HTR-8/SVneo (cell line): ENCODE measurements at regions not wholly inside any gene's neighbourhood (a gene's known extent, or its start where the extent isn't known, plus 50 kb on each side); places are given as distances from the start of the nearest gene placed in this dataset.
"Not testable (repeated sequence)": the region's sequence is repeated elsewhere in the genome, so short reads cannot be mapped to it uniquely, and the experiment has no call there.

Experiments used
- DNase-seq: peaks from one replicate; pipeline ENCODE4 v3.0.0; 2011; ENCODE audit warnings: low spot score, mixed read lengths; ENCODE audit not compliant: insufficient read length
- FAIRE-seq: peaks from 2 replicates; lab custom pipeline; 2011; peaks lifted over from hg19 to GRCh38; lab: Jason Lieb, UNC

DNA sequence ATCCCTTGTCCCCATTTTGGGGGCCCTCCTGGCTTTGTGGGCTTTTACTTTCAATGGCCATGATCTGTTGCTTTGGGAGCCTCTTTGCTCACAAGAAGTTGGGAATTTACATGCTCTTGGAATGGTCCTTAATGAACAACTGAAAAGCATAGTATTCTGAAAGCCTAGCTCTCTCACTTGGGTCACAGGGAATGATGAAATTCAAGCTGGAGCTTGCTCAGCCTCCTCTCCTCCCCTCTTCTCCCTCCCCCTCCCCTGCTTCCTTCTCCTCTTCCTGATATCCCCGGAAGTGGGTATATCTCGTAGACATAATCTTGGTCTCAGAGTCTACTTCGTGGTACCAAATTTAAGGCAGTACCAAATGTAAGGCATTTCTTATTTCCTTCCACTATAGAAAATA is 400.6 kb upstream of the NR3C2 start:
- DNase-seq (no peak), FAIRE-seq (no peak)

DNA sequence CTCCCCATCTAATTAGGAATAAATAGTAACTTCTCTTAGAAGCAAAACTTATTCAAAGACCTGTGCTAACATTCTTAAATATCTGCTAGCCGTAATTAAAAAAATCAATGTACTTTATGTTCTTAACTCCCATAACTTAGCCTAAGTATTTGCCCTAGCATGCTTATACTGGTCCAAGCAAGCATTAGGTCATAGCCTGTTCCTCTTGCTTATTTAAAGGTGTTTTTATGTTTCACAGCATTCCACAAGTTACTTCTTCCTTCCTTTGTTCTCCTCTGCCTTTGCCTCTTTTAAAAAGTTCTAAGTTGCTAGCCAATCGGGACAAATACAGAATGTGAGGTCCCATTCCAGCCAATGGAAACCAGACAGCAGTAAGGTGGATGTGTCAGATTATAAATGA is 395.4 kb upstream of the NR3C2 start:
- not testable (repeated sequence) for DNase-seq, FAIRE-seq

DNA sequence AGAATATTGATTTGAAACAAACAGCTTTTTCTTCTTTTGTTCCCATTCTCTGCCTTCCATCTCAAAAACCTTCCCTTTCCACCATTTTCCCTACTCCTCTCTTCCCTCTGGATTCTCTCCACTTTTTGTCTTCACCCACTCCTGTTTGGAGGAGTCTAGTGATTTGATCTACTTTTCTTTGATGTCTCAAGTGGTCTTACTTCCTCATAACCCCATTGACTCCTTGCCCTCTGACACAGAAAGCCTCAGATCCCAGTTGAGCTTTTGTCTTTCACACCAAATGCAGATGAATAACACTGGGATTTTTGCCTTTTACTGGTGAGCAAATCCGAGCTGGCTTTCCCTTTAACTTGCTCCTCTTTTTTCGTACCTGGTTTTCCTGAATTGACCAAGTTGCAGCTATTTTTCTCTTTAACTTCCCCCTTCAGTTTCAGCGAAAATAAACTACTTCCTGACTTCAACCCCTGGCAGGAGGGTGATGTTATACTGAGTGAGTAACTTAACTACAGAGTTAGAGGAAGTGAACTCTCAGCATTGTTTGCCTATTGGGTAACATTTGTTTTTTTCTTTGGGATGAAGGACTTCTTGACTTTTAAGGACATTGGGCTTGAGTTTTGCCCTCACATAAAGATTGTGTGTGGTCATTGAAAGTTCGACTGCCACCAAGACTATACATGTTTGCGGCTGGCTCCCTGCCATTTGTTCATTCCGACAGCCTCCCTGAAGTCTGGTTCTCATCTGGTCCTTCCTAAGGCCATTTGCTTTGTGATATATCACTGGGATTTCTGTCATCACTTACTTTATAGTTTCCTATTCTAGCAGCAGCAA is 392.8 kb upstream of the NR3C2 start:
- DNase-seq (peak; percentile 17), FAIRE-seq (no peak)

DNA sequence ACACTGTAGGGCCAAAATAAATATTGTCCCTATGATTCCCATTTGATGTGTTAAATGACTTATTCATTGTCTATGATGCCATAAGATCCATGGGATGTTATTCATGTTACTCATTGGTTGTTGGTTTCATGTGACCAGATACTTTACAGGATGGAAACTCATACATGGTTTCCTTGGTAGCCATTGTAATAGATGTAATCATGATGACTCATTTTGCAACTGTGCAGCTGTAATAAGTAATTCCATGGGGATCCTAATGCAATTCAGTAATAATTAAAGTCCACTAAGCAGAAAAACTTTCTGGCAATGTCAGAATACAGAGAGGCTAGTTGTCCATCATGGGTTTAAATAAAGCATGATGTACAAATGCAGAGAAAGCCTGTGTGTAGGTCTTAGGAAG is 389.7 kb upstream of the NR3C2 start:
- DNase-seq = peak; percentile 48

DNA sequence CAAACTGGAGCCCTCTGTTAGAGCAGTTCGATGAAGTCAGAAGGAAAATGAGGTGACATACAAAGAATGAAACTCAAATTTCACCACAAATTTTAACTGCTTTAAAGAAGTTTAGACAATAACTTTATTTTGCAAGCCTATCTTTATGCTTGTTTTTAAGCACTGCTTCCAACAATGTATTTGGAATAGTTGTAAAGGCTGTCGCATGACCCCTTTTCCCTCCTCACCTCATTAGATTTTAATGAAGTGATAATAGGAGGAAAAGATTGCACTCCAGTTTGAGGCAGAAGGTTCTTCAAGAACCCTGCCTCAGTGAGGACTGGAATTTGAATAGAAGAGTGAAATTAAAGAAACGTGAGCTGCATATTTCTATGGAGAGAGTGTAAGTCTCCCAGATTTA is 386.1 kb upstream of the NR3C2 start:
- FAIRE-seq = no peak
- DNase-seq = no peak

More for the DNA sequence above, 389.7 kb upstream of the NR3C2 start:
- no peak for FAIRE-seq

DNA sequence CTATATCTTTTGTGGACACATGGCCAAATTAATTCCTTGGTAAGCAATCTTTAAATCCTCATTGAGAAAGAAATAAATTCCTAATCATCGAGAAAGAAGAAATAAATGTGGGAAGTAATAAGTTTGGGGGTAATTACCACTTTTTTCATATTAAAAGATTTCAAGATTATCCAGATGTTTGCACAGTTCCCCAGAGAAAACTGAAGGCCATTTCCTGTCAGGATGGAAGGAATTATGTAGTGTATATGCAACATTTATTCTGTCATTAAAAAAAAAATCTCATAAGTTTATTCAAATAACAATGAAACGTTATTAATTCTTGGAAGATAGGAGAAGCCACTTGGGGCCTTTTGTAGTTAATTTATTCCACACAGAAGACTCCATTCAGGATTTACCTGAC is 385.6 kb upstream of the NR3C2 start:
- DNase-seq = no peak
- FAIRE-seq = no peak

DNA sequence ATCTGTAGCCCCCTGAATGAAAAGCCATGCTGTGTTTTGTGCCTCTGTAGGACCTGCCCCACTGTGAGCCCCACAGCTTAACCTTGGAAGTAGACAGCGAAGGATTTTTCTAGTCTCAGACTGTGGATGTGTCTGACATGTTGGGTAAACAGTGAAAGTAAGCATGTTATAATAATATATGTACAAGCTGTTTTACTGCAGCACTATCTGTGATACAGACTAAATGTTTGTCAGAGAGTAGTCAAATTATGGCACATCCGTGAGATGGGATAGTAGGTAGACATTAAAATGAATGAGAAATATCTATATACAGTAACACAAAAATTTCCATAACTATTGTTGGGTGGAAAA is 381.2 kb upstream of the NR3C2 start:
- DNase-seq = no peak
- FAIRE-seq = no peak

DNA sequence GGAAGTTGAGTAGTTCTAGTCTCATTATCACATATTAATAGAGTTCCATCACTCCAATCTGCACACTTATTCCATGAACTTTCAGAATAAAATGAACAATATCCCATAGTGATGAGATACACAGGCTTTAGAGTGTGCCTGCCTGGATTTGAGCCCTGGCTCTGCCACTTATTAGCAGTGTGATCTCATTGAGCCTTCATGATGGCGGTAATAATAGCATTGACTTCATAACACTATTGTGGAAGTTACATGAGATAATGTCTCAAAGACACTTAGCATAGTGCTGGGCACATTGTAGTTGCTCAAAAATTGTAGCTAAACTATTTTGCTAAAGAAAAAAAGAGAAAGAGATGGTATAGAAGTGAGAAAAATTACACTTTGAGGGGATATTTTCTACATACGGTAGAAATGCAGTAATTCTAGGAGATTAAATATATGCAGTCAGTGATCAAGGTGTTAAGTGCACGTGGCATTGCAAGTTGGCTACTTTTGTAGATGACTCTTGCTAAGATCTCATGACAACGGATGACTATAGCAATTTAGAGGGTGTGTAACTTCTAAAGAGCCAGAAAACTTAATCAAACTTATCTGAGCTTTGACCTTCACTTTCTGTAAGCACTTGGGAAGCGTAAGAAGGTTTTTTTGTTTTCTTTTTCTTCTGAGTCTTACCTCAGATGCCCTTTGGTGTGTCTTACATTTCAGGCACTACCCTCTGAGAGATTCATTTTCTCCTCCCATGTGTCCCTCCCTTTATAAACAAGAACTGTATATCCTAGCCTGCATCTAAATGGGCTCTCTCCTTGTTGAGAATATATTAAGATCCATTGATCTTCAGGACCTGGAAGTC is 380.6 kb upstream of the NR3C2 start:
- no peak for DNase-seq
- no peak for FAIRE-seq

DNA sequence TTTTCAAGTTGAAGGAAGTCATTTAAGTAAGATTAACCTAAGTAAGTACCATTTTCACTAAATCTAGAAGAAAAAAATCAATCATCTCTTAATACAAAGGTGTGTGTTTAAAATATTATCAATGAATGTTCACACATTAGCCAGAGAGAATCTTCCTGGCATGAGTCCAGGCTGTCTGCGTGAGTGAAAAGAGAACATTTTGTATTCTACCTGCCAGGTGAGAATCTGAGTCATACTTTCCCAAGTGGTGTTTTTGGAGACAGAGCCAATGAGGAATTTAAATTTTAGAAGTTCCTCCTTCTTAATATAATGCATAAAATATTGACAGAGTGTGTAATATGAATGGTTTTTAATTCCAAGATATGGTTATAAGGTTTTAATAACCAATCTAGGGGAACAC is 371.8 kb upstream of the NR3C2 start:
- DNase-seq (no peak), FAIRE-seq (no peak)

DNA sequence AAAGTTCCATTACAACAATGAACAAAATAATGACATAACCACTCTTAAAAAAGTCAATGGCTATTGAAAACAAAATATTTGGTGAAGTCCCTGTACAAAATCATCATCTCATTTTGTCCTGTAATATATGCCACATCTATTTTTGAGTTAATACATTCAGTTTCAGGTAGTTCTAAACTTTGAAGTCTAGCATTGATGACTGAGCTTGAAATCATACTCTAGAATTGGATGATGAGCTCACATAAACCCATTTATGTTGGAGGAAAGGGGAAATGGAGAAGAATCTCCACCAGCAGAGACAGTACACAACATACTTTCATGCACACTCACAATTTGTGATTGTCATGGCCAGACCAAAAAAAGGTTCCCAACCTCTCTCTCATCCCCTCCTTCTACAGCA is 371.1 kb upstream of the NR3C2 start:
- DNase-seq = no peak
- no peak for FAIRE-seq

DNA sequence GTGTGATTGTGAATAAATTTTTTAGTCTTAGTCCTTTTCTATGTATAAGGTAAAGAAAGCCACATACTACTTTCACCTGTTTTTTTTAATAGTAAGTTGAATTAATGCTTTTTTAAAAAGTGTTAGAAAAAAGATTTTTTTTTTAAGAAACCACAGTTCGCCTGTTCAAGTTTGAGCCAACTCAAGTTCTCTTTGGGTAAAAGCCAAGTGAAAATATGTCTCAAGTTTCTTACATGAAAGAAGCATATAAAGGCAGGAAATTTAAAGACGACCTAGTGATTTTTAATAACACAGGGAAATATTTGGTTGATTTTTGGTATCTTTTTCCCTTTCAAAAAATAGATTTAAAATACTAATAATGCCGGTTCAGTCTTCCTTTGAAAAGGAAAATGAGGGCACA is 369.9 kb upstream of the NR3C2 start:
- DNase-seq = no peak
- no peak for FAIRE-seq

DNA sequence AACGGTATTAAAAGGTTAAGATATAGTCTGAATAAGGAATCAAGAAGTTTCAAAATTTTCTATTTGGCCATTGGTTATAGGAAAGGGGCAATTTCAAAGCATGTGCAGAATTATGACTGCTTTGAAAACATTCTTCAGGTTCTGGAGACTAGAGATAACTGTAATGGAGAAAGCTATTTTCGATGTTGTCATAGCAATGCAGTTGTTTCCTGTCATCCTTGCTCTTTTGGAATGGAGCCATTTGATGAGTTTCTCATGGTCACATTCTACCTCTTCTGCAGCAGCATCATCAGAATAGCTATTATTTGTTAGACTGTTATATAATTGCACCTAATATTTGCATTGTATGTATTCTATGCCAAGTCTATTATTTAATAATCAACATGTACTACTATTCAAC is 368.2 kb upstream of the NR3C2 start:
- DNase-seq = no peak
- FAIRE-seq = no peak

DNA sequence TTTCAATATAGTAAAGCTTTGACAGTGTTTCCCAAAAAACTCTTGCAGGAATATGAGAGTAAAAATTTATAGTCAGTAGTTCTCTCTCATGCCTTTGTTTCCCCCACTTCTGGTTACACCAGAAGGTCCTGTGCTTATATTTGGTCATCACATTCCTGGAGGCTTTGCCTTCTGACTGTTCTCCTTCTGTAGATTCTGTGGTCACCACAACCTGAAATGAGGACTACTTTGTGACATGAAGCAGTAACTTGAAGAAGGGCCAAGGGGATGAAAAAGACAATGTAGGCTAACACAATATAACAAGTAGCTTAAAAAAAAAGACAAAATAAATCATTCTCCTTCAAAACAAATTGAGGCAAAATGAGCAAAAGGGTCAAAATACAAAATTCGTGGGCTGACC is 366.2 kb upstream of the NR3C2 start:
- no peak for DNase-seq
- FAIRE-seq = no peak

DNA sequence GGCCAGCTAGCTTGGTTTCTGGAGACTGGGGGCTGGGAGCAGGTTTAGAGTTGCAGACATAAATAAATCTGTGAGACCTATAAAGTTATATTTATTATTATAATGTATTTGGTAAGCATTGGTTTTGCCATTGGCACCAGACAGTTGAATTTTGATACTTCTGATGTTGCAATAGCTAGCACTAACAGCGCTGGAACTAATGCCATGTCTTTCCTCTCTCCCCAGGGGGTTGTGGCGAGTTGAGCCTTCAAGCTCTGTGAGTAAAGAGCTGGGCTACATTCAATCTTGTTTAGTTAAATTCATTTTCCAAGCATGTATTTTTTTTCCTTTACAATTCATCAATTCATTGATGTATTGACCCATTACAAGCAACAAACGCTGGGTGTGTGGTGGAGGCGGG is 358.7 kb upstream of the NR3C2 start:
- FAIRE-seq (no peak), DNase-seq (no peak)

DNA sequence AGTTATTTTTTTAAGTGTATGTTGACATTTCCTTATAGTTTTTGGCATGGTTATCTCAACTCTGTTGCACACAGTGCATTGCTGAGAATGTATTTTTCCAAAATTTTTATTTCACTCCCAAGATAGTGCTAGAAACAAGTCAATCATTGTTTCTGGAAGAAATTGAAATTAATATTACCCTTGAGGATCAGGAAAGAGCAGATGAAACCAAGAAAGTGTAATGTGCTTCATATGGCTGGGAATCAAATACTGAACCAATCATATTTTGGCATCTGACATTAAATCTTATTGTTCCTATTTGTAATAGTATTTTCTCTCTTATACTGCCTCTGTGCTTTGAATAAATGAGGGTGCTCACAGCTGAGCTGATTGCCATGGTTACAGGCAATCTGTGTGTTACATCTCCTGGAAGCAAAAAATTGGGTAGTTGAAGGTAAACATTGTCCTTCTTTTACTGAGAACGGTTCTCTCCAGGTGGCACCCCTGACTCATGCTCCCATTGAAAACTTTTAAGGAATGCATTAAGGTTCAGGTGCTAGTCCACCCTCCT is 358.2 kb upstream of the NR3C2 start:
- DNase-seq = no peak
- FAIRE-seq = no peak

DNA sequence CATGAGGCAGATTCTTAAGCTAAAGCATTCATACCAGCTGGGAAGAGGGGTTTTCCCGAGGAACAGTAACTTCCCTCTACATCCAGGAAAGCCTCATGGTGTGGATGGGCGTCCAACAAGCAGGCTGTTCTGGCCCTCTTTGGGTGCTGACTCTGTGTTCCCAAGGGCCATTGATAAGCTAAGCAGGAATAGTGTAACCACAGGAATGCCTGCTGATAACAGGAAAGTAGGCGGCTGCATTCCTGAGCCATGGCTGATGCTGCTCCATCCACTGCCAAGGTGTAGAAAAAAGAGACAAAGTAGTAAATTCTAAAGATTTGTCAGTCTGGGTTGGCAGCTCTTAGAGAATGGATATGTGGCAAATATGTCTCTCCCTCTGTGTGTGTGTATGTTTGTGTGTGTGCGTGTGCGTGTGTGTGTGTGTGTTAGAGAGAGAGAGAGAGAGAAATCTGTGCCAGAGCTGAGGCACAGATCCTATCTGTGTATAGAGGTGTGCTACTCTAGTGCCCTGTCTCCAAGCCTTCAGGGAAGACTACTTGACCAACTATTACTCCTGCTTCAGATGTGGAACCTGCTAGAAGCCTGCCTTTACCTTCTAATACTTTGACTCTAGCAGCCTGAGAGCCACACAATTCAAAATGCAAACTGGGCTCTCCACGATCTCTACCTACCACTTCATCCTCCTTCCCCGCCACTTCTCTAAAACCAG is 353.1 kb upstream of the NR3C2 start:
- DNase-seq = peak; percentile 18
- FAIRE-seq = no peak

DNA sequence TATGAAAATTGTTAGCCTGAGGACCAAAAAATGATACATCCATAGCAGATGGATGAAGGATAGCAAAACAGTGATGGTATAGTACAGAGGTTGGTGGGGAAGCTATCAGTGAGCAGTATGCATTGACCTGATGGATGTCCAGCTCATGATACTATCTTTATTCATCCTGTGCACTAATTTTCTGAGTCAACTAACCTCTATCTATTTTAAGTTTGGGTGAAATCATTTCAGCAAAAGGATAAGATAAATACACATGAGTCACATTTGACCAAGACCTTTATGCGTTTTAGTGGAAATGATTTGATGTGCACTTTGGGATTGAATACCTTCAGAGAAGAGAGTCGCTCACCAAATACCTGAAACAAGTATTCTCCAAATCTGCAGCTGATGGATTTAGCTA is 351.0 kb upstream of the NR3C2 start:
- DNase-seq (no peak), FAIRE-seq (no peak)

DNA sequence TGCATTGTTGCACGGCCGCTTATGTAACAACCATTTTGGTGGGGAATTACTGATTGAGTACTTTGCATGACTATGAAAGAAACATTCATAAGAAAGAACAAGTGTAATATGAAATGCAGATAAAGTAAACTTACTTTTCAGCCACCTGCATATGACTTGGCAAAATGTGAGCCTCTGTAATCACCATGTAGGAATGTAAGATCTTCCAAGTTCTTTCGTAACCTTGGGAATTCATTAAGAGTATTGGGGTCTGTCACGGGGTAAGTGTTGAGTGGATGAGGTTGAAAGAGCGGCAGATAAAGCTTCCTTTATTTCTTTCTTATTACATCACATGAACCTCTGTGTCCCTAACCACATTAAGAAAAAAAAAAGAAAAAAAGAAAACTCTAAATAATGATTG is 348.5 kb upstream of the NR3C2 start:
- FAIRE-seq = no peak
- no peak for DNase-seq

DNA sequence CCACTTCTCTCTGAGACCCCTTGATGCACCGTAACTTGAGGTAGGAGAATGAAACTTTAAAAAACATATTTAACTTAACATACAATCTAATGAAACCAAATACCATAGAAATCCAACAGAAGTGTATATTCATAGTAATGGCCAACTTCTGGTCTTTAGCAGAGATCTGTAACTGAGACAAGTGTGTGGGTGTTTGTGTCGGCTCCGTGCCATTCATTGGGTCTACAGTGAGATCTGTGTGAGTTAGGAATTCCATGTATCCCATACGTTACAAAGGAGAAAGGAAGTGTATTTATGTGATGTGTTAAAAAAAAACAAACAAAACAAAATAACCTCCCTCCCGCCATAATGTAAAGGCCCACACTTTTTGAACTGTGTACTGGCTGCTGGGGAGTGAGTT is 348.0 kb upstream of the NR3C2 start:
- FAIRE-seq (no peak), DNase-seq (no peak)

DNA sequence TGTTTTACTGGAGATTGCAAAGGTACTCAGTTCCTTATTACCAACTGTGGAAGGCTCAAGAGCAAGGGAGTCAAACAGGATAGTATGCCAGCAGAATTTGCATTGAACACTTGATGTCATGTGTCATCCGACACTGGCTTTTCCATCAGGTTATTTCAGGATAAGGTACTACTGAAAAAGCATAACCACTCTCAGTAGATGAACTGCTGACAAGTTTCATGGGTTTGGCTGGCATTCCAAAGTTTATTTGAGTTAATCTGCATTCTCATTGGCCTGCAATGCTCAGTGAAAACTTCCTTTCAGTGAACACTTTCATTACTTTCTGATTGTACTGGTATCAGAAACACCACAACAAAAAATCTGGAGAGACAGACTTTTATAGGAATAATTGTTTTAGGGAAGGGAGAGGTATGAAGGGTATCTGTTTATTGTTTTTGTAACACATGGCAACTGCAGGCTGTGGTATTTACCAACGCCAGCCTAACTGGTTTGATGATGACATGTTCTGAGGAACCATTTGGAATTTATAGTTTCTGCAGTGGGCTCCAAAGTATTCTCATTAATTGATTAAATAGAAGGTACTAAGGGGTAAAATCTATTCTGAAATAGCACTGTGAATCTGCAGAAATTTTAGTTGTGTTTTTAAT is 345.7 kb upstream of the NR3C2 start:
- peak; percentile 42 for DNase-seq
- FAIRE-seq = peak; percentile 72
